SH-SY5Y (cell line): ENCODE measurements at regions not wholly inside any gene's neighbourhood (a gene's known extent, or its start where the extent isn't known, plus 50 kb on each side); places are given as distances from the start of the nearest gene placed in this dataset.

ENCODE experiments used
- GATA2 ChIP-seq: IDR thresholded peaks from 2 replicates; pipeline ENCODE4 v1.6.1; 2011; ENCODE audit warnings: mild to moderate bottlenecking, low read depth, low read length
- GATA3 ChIP-seq: IDR thresholded peaks from 2 replicates; pipeline ENCODE4 v1.6.1; 2011; ENCODE audit warnings: low read depth, mild to moderate bottlenecking, low read length, moderate library complexity

DNA sequence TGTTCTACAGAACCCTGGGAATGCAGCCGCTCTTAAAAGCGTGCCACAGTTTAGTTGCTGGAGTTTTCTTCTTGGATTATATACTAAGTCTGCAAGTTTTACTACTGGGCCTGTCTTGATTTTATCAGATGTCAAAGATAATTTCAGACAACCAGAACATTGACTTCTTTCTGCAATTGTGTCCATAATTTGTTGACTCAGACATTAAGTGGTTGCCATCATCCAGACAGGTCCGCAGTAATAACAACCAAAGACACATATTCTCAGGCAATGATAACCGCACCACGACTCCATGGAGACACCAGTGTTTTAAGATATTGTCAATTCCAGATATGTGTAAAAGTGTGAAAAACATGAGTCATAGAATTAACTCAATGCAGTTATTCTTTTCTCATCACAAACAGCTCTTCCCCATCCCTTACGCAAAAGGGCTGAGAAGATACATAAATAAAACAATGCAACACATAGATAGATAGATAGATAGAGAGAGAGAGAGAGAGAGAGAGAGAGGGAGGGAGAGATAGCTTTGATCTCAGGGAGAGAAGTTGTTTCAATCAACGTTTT lies 90.4 kb upstream of the FMN2 start:
- TF ChIP-seq GATA2 (no peak), GATA3 (no peak)
